Left renal pelvis (tissue), 4 donors: ENCODE measurements at regions not wholly inside any gene's neighbourhood (a gene's known extent, or its start where the extent isn't known, plus 50 kb on each side); places are given as distances from the start of the nearest gene placed in this dataset.

ENCODE experiments used
- DNase-seq, 4 donors: peaks; one replicate each; pipeline ENCODE4 v3.0.0-alpha.2; 2013; ENCODE audit warnings: low read depth in 4 of 4, low spot score in 3 of 4

DNA sequence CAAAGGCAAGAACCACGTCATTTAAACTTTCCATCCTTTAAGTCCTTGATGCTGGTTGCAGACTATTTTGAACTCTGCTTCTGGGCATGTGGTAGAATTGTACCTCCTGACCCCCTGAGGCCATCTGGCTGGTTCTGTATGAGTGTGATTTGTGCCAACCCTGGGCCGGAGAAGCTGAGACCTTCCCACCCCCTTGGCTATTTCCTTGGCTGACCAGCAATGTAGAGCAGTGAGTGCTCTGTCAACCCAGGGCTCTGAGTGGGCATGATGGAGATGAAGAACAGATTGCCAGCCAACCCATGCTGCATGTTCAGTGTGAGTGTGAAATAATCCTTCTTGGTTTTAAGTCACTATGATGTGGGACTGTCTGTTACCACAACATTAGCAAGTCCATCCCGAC lies 82.1 kb upstream of the RASGRP1 start:
- DNase-seq = no peak

- DNase-seq = no peak
Measured at GRCh38 chr15:38647683-38648082, 83.1 kb upstream of the RASGRP1 start.

DNA sequence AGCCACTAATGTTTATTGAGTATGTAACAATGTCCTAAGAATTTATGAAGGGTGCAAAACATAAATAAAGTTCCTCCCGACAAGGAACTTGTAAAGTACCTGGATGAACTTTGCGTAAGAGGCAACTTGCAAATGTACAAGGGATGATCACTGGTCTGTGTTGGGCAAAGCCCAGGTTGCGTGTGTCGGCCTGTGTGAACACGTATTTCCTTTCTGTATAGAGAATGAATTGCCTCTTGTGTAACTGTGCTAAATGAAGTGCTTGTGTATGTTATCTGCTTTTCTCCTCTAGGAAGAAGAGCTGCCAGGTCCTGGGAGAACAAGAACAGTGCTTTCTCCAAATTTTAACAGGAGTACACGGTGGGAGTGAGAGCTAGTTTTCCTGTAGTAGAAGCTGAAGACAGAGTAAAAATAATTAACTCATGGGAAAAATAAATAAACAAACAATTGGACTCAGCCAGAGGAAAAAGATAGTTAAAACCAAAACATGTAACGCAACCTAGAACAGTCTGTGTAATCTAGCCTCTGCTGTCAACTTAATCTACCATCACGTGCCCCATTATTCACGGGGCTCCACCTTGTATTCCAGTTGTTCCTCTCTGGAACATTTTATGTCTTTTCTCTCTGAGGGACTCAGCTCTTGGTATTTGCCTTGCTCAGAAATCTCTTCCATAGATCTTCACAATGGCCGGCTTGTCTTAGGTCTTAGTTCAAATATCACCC lies 83.7 kb upstream of the RASGRP1 start:
- no peak for DNase-seq

- DNase-seq = no peak
Measured at GRCh38 chr15:38650384-38650783, 85.8 kb upstream of the RASGRP1 start.

DNA sequence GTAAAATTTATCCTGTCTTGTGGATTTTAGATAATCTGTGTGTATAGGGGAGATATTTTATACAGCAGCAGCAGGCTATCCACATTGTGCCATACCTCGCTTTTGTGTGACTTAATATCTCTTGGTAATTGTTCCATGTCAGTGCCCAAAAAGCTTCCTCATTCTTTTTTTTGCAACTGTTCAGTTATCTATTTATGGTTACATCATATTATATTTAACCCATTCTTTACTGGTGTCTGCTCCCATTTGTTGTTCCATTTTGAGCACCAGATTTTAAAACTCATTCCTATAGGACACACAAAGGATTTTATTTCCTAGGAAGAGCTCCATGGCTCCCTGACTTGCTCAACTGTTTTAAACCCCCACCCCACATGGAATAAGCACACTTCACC lies 86.3 kb upstream of the RASGRP1 start:
- no peak for DNase-seq

DNA sequence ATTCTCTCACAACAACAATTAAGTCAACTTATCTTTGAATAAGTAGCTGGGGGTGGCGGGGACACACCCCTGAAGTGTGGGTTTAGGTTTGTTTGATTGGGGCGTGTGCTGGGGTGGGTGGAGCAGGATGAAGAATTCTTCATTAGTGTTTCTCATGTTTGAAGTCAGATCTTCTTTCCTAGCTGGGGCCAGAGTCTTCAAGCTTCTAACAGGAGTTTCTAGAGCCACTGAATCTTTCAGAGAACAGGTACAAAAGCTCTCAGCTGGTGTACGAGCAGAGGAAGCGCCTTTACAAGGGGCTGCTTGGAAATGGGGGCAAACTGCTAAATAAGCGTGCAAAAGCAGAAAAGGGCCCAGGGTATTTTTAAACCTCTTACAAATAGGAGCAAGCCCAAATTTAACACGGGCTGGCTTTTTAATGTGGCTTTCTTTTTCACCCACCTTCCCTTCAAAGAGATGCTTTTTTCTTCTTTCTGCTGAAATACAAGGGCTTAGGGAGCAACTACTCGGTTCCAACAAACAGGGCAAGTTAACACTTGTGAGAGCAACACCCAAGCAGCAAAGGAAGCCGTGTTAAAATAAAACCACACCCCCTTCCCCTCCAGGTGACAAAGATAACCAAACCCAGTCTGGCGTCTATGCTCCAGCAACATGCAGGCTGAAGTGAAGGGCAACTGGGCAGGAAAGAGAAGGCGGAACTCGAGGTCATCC lies 86.9 kb upstream of the RASGRP1 start:
- DNase-seq = no peak

DNA sequence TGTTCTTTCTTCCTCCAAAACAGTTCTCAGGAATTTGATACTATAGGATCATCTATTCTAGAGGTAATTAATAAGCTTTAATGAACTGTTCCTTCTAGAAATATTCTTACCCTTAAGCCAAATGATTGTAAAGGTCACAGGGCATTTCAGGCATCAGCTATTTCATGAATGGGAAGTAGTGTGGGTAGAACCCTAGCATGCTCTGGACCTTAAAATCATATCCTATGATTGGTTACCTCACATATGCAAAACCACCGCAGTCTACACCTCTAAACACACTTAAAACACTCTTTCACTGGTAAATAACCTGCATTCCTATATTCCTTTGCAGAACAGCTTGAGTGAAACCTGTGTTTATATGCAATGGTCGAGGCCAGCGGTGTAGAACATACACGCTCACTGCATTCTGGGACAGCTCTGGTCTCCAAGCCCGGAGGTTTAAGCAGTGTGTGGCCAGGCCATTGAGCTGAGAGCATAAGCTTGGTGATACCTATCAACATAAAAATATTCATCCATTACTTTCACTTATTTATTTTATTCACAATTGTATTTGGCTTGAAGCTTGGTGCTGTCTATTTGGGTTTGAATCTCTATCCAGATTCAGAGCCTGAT lies 87.7 kb upstream of the RASGRP1 start:
- no peak for DNase-seq

DNA sequence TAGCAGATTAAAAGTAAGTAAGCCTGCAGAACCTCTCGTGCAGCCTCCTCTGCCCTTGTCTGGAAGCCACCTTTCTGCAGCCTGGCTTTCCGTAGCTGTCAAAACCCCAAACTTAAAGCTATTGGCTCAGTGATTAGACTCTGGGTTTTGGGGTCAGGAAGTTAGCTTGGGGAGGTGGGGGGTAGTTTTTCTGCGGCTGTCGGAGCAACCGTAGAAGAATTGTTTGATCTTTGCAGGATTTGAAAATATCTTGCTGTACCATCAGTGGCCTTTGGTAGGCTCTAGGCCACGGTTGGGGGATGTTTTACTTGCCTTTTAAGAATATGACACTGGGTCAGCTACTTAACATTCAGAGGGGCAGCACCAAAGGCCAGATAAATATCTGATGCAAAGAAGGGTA lies 88.4 kb upstream of the RASGRP1 start:
- DNase-seq = no peak

DNA sequence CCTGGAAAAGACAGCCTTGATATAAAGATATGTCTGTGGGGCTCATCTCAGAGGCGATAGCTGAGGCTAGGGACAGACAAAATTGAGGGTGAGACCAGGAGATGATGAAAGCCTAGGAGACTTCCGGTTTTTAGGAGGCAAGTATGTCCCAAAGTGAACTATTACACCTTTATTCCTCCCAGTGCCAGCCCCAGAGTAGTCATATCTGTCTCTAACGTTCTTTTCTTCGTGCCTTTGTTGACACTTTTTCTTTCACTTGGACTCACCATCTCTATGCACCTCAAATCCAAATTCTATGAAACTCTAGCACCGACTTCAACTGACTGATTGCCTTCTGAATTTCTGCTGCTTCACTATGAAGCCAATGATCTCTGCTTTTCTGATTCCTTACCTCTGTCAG lies 93.8 kb upstream of the RASGRP1 start:
- no peak for DNase-seq

DNA sequence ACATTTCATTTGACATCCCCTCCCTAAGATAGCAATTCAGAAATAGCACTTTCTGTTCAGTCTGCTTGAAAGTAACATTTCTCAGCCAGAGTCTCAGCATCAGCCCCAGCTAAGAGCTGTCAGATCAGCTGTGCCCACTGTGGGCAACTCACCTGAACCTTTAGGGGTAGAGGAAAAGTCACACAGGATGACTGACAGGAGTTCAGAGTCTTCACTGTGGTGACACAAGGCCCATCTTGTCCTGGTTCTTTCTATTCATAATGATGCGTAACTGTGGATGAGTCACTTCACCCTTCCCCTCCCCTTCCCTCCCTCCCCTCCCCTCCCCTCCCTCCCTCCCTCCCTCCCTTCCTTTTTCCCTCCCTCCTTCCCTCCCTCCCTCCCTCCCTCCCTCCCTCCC lies 96.1 kb upstream of the RASGRP1 start:
- DNase-seq = no peak

DNA sequence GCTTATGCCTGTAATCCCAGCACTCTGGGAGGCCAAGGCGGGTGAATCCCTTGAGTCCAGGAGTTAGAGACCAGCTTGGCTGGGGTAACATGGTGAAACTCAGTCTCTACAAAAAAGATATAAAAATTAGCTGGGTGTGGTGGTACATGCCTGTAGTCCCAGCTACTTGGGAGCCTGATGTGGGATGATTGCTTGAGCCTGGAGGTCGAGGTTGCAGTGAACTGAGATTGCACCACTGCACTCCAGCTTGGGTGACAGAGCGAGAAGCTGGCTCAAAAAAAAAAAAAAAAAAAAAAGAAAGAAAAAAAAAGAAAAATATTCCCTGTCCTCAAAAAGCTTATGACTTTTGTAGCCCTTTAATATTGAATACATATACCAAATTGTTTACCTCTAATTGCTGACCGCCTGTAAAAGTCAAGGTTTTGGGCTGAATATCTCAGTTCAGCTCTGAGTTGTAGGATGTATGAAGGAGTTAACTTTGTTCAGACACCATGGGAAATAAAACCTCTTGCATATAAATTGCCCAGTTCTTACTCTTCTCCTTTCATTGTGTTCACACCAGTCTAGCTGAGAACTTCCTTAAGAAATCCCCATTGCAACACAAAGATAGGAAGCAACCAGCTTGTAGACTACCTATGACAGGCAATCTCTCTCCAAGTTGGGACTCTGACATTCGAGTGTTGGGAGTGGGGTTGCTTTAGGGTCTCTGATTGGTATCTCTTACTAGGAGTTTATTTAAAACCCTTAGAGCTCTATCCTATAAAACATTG lies 97.6 kb upstream of the RASGRP1 start:
- DNase-seq = no peak

- no peak for DNase-seq
Measured at GRCh38 chr15:38662805-38663204, 98.2 kb upstream of the RASGRP1 start.

- DNase-seq = no peak
Measured at GRCh38 chr15:38665586-38666305, 101.1 kb upstream of the RASGRP1 start.

DNA sequence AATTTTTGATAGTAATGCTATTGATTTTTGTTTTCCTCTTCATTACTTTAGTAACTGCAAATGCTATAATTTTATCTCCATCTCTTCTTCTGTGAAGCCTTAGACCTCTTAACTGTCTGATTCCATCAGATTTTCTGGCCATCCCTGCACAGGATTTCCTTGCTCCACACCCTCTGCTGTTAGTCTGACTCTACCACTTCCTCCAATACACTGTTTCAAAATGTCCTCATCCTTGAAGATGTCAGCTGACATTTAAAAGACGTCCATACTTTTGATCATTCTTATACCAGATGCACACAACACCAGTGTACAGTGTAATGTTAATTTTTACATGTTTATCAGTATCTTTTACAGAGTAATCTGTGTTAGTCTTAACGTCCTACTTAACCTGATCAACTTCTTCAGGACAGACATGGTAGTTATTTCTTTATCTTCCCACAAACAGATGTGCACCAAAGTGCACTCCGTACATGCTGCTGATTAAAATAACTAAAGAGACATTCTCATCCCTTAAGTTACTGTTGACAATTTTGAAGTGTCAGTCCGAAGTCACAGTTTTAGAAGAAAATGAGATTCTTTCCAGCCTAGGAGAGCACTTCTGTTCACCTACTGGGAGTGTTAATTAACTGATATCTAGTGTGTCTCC lies 102.4 kb upstream of the RASGRP1 start:
- DNase-seq = no peak

DNA sequence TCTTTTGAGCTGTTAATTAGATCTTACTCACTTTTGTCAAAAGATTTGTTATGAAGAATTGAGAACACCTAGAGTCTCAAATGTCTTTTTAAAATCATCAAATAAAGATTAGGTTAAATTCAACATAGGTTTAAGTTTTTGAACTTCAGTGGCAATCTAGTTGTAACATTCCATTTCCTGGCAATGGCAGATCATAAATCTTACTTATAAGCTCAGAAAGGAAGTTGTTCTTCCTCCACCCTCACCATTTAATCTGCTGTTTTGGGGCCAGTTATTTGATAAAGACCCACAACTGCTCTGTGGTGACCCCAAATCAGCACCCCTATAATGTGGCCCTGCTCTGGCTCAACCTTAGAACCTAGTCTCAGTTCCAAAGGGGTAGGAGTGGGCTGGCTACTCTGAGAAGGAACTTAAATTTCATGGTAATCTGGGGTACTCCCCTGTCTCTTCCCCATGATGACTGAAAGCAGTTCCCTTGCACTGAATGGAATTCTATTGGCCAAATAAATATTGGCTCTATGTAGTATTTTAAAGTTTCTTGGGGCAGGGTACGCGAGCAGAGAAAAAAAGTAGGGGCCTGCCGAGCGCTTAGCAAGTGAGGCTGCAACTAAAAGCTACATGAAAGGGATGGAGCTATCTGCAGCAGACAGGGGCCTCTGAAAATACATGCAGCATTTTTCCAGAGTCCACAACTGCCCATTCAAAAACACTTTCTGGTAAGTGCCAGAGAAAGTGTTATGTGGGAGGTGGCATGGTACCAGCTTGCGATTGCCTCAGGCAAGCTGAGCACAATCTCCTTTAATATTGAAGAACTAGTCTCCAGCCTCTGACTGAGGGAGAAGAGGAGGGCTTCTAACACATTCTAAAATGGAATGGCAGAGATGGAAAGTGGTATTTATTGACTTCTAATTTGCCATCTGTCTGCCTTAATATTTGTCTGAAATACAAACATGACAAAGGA lies 103.6 kb upstream of the RASGRP1 start:
- no peak for DNase-seq

GRCh38 chr15:38668898-38669391 lies 104.3 kb upstream of the RASGRP1 start:
- no peak for DNase-seq

DNA sequence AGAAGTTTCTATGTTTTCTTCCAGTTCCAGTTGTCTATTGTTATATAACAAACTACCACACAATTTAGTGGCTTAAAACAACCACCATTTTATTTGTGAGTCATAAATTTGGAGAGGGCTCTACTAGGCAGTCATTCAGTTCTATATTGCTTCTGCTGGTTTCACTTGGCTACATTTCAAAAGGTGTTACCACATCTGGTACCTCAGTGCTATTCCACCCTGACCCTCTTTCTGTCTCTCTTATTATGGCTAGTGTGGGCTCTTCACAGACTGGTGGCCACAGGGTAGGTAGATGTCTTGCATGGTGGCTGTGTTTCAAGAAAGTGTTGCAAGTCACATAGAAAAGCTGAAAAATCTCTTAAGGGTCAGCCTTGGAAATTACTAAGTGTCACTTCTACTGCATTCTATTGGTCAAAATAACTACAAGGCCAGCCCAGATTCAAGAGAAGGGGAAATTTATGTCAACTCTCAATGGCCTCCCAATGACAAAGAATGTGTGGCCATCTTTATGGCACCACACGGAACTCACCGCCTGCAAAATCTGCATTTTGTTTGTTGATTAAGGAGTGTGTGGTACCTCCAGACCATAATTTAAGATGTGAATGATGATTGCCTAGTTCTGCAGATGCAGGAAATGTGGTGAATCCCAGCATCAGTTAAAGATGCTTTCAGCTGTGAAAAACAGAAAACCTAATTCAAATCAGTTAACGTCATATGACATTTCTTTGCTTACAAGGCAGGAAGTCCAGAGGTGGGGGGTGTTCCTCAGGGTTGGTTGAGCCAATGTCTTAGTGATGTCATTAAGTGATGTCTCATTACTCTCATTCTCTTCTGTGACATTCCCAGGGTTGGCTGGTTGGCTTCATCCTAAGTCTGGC lies 105.8 kb upstream of the RASGRP1 start:
- no peak for DNase-seq

DNA sequence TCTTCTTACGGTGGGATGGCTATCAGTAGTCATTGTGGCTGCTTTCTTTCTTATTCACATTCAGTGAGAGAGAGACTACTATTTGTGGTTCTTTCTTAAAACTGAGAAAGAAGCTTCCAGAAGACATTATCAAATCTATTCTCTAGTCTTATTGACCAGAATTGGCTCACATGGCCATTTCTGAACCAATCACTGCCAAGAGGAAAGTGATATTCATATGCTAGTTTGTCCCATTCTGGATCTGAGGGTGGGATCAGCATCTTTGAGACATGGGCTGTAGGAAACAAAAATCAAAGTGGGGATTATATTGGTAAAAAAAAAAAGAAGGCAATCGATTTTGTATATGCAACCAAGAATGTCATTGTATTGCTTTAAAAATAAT lies 106.4 kb upstream of the RASGRP1 start:
- DNase-seq = no peak
